HG02840 (cell line): ENCODE measurements at regions not wholly inside any gene's neighbourhood (a gene's known extent, or its start where the extent isn't known, plus 50 kb on each side); places are given as distances from the start of the nearest gene placed in this dataset.

Experiments
- ATAC-seq: cut with Tn5 transposase; IDR thresholded peaks from one replicate; pipeline ENCODE4 v1.9.1; 2021; ENCODE audit warnings: mild to moderate bottlenecking, moderate library complexity, moderate number of reproducible peaks; ENCODE audit not compliant: unreplicated experiment, low FRiP score

DNA sequence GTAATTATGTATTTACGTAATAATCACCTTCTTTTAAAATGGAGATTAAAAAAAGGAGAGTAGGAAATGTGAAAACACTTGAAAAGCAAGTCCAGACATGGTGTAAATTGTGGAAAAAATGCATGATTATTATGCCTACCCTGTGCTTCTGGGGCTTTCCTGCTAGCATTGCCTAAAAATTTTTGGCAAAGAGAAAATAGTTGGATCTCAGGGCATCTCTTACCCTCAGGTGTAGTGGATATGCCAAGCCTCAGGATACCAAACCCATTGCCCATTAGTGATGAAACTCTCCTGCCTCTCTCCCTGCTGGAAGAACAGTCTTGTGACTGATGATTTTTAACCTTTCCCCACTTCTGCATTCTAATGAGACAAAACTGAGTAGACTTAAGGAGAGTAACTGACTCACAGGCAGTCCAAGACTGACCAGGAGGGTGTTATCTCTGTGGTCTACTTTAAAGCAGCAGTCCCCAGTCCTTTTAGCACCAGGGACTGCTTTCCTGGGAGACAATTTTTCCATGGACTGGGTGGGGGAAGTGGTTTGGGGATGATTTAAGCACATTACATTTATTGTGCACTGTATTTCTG lies 174.6 kb downstream of the ZNF330 start:
- ATAC-seq, result no peak

DNA sequence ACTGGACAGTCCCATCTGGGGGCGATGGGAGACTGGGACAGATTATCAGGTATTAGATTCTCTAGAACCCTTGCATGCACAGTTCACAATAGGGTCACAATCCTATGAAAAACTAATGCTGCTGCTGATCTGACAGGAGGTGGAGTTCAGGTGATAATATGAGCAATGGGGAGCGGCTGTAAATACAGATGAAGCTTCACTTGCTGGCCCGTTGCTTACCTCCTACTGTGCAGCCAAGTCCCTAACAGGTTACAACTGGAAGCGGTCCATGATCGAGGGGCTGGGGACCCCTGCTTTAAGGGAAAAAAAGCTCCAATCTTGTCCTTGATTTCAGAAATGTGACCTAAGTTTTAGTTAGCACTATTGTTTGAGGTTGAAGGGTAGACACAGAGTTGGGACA lies 175.2 kb downstream of the ZNF330 start:
- no peak for ATAC-seq

DNA sequence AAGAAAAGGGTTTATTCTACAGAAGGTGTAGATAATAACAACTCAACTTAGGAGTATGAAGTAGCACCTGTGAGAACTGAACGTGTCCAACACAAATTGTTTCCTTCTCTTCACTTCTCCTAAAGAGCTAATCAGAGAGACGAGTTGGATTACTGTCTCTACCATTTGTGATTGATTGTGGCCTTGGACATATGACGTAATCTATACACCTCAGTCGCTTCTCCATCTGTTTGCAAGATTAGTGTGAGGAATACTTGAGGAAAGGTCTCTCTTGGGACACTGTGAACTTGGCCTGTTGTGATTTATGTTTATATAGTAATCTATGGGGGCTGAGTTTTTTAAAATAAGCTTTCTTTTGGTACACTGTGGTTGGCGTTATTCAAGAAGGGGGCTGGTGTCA lies 182.0 kb downstream of the ZNF330 start:
- ATAC-seq, result no peak

- no peak for ATAC-seq
These were observed 183.1 kb downstream of the ZNF330 start for GRCh38 chr4:141403782-141404181.

DNA sequence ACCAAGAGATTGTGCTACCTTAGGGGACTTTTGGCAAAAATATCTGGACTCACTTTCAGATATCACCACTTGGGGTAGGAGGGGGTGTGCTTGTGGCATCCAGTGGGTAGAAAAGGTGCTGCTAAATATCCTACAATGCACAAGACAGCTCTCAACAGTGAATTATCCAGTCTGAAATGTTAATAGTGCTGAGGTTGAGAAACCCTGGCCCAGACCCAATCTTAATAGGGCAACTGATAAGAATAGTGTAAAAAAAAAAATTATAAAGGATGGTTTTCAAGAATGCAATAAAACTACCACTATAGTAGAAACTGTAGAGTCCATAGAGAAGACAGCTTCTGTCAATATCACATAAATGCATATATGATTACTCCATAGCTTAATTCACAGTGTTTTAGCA lies 185.5 kb downstream of the ZNF330 start:
- no peak for ATAC-seq

DNA sequence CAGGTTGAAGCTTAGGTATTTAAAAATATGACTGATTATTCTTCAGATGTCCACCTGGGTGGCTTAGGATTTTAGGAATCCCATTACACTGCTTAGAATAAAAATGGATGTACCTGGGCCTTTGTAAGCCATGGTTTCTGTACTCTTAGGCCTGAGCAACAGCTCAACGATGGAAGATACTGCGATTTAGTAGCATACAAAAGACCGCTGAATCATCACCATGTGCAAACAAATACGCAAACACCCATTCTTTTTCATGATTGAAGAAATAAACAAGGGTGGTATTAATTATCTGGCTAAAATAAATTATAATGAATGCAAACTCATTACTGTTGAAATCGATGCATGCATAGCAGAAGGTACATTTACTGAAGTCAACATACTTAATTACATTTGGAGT lies 188.9 kb downstream of the ZNF330 start:
- no peak for ATAC-seq

DNA sequence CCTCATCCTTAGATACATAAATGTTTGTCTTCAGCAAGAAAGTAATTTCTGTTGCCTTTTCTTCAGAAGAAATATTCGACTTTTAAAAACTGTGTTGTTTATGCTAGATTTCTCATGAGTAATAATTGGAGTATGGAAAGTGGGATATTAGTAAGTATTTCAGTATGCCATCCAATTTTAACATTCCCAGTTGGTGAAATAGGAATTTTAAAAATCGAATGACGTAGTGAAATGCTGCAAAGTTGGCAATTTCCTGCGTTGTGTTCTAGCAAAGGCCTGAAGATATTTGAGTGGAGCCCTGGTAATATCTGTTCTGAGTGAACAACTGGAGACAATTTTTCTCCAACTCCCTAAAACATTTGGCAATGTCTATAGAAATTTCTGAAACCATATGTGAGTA lies 190.1 kb downstream of the ZNF330 start:
- ATAC-seq, result no peak

GRCh38 chr4:141411936-141412335 lies 191.2 kb downstream of the ZNF330 start:
- ATAC-seq, result no peak

DNA sequence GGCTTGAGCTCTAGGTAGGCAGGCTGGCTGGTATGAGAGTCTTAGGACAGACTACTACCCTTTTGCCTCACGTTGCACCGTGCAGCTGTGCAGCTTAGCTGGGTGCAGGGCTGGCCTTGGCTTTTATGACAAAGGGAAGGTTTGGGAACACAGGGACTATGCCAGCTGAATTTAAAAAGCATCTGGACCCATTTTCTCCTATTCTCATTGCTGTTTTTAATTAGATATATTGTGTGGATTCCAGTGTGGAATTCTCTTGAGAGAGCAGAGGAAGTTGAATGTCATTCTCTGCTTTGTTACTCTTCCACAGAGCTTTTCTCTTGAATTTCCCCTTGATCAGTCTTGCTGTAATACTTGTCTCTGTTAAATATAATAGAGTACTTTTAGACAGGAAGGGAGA lies 192.7 kb downstream of the ZNF330 start:
- no peak for ATAC-seq

GRCh38 chr4:141415651-141416050 lies 195.0 kb downstream of the ZNF330 start:
- ATAC-seq, result no peak

- ATAC-seq, result no peak
These were observed 195.5 kb downstream of the ZNF330 start for GRCh38 chr4:141416219-141416618.

- ATAC-seq, result no peak
These were observed 196.1 kb downstream of the ZNF330 start for GRCh38 chr4:141416677-141417363.

- ATAC-seq, result no peak
These were observed 196.7 kb downstream of the ZNF330 start for GRCh38 chr4:141417387-141417786.

DNA sequence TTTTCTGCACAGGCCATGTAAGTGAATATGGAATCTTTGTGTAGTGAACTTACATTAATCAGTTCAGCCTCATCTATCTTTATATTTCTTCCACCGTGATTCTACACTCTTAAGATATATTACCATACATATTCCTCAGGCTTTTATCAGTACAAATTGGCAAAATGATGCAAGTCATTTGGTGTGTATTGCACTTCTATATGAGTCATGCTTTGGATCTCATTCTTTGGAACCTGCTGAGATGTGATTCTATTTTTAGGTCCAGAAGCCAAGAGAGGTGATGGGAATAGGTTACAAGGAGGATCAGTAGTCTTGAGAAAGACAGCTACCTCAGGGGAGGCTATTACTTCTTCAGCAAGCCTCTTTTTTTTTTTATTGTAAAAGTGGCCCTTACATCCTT lies 204.4 kb downstream of the ZNF330 start:
- ATAC-seq, result no peak

GRCh38 chr4:141427726-141428296 lies 207.1 kb downstream of the ZNF330 start:
- ATAC-seq, result no peak

DNA sequence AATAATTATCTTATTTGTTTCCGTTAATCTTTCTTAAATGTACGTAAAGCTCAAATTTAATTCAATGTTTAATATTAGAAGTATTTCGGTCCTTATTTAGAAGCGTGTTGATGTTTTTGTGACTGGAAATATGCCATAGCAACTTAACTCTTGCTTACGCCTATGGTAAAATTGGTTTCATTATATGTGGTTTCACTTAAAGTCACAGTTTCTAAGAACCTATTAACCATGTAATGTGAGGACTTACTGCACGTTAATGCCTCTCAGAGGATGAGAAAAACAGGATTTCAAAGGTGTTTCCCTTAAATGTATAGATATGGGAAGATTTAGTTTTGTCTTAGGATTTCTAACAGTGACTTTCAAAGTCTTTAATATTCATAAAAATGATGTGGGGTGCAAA lies 206.4 kb upstream of the IL15 start:
- ATAC-seq, result no peak

DNA sequence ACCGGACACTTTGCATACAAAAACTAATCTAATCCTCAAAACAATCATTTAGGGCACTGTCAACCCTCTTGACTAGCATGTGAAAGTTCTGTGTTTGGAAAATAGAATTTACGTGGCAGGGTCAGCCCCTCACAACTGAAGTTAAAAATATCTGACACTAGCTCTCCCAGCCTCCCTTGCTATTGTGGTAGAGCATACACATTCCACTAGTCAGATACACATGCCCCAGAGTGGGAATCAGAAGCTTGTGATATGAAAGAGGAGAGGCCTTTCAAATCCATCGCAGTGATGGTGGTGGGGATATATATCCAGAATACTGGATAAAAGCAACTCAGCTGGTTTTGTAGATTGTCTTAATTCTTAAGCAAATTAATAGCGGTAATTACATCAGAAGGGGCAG lies 205.7 kb upstream of the IL15 start:
- no peak for ATAC-seq

GRCh38 chr4:141432000-141432712 lies 204.2 kb upstream of the IL15 start:
- ATAC-seq, result no peak

DNA sequence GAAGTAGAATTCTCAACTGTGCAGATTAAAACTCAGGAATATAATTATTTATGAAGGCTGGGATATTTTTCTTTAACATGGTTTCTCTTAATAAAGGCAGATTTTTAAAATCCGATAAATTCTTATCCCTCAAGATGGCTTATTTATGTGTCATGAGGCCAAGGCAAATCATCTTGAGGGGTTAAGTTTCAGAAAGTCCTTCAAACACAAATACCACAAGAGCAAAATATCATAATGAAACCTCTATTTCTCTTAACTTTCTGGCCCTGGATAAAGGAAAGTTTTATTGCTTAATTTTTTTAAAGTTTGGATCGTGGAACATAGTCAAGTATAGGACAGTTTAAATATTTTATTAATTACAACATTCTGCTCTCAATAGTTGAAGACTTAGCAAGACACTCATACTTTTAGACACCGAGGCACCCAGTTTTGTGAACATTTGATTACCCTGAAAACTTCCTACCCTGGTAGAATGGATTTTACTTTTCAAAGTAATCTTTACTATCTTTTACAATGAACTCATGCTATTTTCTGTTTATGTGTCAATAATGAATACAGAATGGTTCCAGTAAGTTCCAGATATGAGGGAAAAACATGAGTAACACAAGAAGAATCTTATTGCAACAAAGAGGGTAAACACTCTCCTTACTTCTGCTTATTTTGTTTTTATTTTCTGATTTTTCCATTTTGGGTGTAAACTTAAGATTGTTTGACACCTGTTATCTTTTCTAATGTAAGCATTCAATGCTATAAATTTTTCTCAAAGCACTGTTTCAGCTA lies 200.7 kb upstream of the IL15 start:
- no peak for ATAC-seq

DNA sequence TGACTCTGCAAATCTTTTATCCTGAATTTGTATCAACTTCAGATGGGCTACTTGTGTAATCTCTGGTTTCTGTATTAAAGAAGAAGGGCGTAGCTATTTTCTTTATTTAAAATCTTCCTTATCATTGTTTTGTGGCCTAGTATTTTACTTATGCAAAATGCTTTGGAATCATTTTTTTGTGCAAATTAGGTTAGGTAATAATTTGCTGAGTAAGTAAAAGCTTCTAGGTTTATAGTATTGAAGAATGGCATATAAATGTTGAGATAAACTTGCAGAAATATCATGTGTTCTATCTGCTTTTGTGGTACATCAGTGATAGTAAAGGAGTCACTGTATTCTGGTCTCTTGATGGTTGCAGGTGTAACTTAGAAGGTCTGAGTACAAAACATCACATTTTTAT lies 197.2 kb upstream of the IL15 start:
- no peak for ATAC-seq

- no peak for ATAC-seq
These were observed 188.6 kb upstream of the IL15 start for GRCh38 chr4:141447761-141448160.
